Gastroesophageal sphincter (tissue), 4 donors: ENCODE measurements at regions not wholly inside any gene's neighbourhood (a gene's known extent, or its start where the extent isn't known, plus 50 kb on each side); places are given as distances from the start of the nearest gene placed in this dataset.

ENCODE experiments used
- ATAC-seq: fragments of 150-250 bp; one replicate; pipeline ENCODE4 v1.9.1; 2016; ENCODE audit warnings: mild to moderate bottlenecking, moderate library complexity
- H3K27ac ChIP-seq, 4 donors: fragments of 200-600 bp; sonication (generic) in 3 of 4; 1 replicate in 3 of 4; 2 replicates in 1 of 4; pipeline ENCODE4 v1.5.1; 2016 to 2019
- H3K27me3 ChIP-seq: fragments of 200-600 bp; sonication (generic); one replicate; pipeline ENCODE4 v1.5.1; 2019
- H3K36me3 ChIP-seq, 2 donors: fragments of 200-600 bp; sonication (generic); one replicate each; pipeline ENCODE4 v1.5.1; 2019; ENCODE audit warnings: control low read depth in 1 of 2
- H3K4me1 ChIP-seq, 3 donors: fragments of 200-600 bp; sonication (generic); 1 replicate in 2 of 3; 2 replicates in 1 of 3; pipeline ENCODE4 v1.5.1; 2016 to 2019; ENCODE audit warnings: control low read depth in 2 of 3
- H3K4me3 ChIP-seq, 2 donors: fragments of 200-600 bp; sonication (generic); one replicate each; pipeline ENCODE4 v1.5.1; 2019; ENCODE audit warnings: mild to moderate bottlenecking in 1 of 2, moderate library complexity in 1 of 2
- H3K9me3 ChIP-seq, 3 donors: fragments of 200-600 bp; sonication (generic); one replicate each; pipeline ENCODE4 v1.5.1; 2017 to 2019; ENCODE audit warnings: control low read depth in 2 of 3
- CTCF ChIP-seq, 4 experiments: fragments of 200-600 bp in 2 of 4; fragments of 450-650 bp in 2 of 4; sonication (generic) in 1 of 4; IDR thresholded peaks; one replicate each; pipeline ENCODE4 v1.5.1; 2017 to 2019; ENCODE audit warnings: antibody characterized with exemption in 4 of 4, mild to moderate bottlenecking in 2 of 4, moderate library complexity in 2 of 4
- EP300 ChIP-seq: sonication (generic); formaldehyde crosslinking; IDR thresholded peaks from one replicate; pipeline ENCODE4 v1.6.1; 2017; ENCODE audit warnings: antibody characterized with exemption, mild to moderate bottlenecking
- POLR2A ChIP-seq, 2 donors: fragments of 450-650 bp; IDR thresholded peaks; one replicate each; pipeline ENCODE4 v1.6.1; 2017; ENCODE audit warnings: antibody characterized with exemption in 2 of 2, mild to moderate bottlenecking in 2 of 2, moderate library complexity in 1 of 2
- POLR2AphosphoS5 ChIP-seq: sonication (generic); formaldehyde crosslinking; IDR thresholded peaks from one replicate; pipeline ENCODE4 v1.6.1; 2017; ENCODE audit warnings: antibody characterized with exemption
- WGBS, 2 donors: methylation state at CpG; one replicate each; pipeline ENCODE4 v1.1.5; 2018; ENCODE audit warnings: low coverage in 1 of 2; 5-methylcytosine and 5-hydroxymethylcytosine counted together

DNA sequence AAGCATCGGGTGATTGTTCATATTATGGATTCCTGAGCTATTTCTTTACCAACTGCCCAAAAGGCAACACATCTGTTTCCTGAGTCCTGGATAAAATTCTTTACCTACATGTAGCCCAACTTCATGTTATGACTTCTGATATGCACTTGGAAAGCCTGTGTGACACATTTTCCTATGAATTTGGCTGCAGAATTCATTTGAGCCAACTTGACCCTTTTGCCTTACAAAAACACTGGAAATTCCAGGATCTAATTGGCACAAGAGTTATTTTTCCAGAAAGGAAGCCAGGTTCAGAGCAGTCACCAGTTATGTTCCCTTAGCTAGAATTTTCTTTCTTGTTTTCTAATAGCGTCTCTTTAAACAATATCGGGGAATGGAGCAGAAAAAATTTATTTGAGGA lies 202.5 kb upstream of the LRIG3 start:
- Histone ChIP-seq H3K27ac (peak overlapping the region in 1 of 4 donors; percentile 34), H3K27me3 (no peaks in the 10 kb centered on the region), H3K36me3 (no peaks in the 10 kb centered on the region), H3K9me3 (no peaks in the 10 kb centered on the region), H3K4me1 (peaks cover 0 to 27% (median 2%) of the 10 kb centered on the region in 3 donors), H3K4me3 (no peak overlapping the region)
- TF ChIP-seq POLR2AphosphoS5 (peak; percentile 83), POLR2A (IDR thresholded peaks at IDR 0.05) (no peak)
- ATAC-seq: peak; percentile 34
- WGBS, 2 donors: 21 to 31% methylated on average over 3 of the region's 3 CpGs

DNA sequence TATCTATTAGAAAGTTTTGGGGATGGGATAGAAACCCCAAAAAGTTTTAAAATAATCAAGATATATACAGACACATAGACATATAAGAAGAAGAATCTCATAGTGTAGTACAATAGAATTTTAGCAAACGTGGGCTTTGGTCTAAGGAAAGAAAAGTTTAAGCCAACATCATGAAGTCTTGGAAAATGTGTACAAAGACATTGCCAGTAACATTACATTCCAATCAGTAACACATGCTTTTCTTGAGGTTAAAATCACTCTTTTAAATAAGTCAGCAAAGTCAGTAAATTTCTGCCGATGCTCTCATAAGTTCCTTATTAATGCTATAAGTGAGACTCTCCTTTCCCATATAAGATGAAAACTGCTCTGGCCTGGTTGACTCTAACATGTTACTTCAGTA lies 201.1 kb upstream of the LRIG3 start:
- H3K9me3 ChIP-seq: no peaks in the 10 kb centered on the region
- ATAC-seq: no peak
- peaks cover 0 to 27% (median 2%) of the 10 kb centered on the region in 3 donors for H3K4me1 ChIP-seq
- H3K36me3 ChIP-seq: no peaks in the 10 kb centered on the region
- H3K4me3 ChIP-seq: no peak overlapping the region
- WGBS, 2 donors: 50 to 61% methylated on average over 2 of the region's 2 CpGs
- TF ChIP-seq EP300 (no peak), POLR2AphosphoS5 (no peak), CTCF (IDR thresholded peaks at IDR 0.05) (no peak), POLR2A (IDR thresholded peaks at IDR 0.05) (no peak)
- peak overlapping the region in 2 of 4 donors; percentile 34 to 39 for H3K27ac ChIP-seq
- H3K27me3 ChIP-seq: no peaks in the 10 kb centered on the region

GRCh38 chr12:59119676-59120075 lies 199.4 kb upstream of the LRIG3 start:
- Histone ChIP-seq H3K27ac (no peak overlapping the region), H3K4me3 (no peak overlapping the region), H3K36me3 (no peaks in the 10 kb centered on the region), H3K4me1 (peaks cover 0 to 27% (median 2%) of the 10 kb centered on the region in 3 donors), H3K27me3 (no peaks in the 10 kb centered on the region), H3K9me3 (no peaks in the 10 kb centered on the region)
- WGBS, 2 donors: 86 to 93% methylated on average over 1 to 2 of the region's 2 CpGs
- ATAC-seq: no peak
- TF ChIP-seq CTCF (IDR thresholded peaks at IDR 0.05) (no peak), POLR2AphosphoS5 (peak; percentile 23)

DNA sequence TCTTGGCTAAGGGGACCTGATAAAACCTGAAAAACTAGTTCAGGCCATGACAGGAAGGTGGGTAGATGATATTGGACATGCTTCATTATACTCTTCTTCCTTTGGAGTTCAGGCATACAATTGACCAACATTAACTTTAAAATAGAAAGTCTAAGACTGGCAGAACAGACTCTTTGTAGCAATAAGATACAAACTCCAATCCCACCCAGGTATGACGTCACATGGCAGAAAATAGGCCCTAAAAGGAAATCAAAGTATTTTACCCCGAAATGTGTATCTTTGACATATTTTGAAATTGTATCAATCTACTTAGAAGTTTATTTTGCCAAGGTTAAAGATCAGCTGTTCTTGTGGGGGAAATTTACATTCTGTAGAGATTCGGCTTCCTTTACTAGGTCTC lies 198.1 kb upstream of the LRIG3 start:
- Histone ChIP-seq H3K9me3 (no peaks in the 10 kb centered on the region), H3K27me3 (no peaks in the 10 kb centered on the region), H3K4me1 (peaks cover 2 to 32% (median 4%) of the 10 kb centered on the region in 3 donors), H3K27ac (no peak overlapping the region), H3K36me3 (no peaks in the 10 kb centered on the region), H3K4me3 (no peak overlapping the region)
- ATAC-seq: no peak
- no peak for TF ChIP-seq CTCF (IDR thresholded peaks at IDR 0.05)
- no peak for TF ChIP-seq POLR2A (IDR thresholded peaks at IDR 0.05)
- no peak for TF ChIP-seq EP300
- no peak for TF ChIP-seq POLR2AphosphoS5
- 87 to 90% methylated on average over 3 of the region's 3 CpGs for WGBS, 2 donors

DNA sequence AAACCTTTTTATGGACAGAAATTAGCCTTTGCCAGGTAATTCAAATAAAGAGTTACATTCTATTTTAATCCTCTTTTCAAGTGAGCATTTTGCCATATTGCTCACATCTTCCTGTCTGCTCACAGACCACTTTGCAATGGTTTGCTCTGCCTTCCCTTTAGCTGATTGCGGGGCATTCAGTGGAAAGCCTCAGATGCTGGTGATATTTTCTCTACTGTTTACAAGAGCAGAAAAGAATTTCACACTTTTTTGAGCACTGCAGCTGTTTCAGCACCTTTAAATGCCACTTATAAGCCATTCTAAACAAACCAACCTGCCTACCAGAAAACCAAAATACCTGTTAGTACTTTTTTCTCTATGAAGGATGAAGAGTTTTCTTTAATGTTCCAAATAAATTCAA lies 195.7 kb upstream of the LRIG3 start:
- Histone ChIP-seq H3K4me1 (peaks cover 0 to 12% (median 4%) of the 10 kb centered on the region in 3 donors), H3K9me3 (no peaks in the 10 kb centered on the region), H3K4me3 (no peak overlapping the region), H3K36me3 (no peaks in the 10 kb centered on the region), H3K27ac (no peak overlapping the region), H3K27me3 (no peaks in the 10 kb centered on the region)
- TF ChIP-seq CTCF (IDR thresholded peaks at IDR 0.05) (no peak), POLR2A (IDR thresholded peaks at IDR 0.05) (no peak), POLR2AphosphoS5 (no peak), EP300 (no peak)
- 85 to 100% methylated on average over 1 of the region's 1 CpG for WGBS, 2 donors
- no peak for ATAC-seq
